ENCODE measurements at regions not wholly inside any gene's neighbourhood (a gene's known extent, or its start where the extent isn't known, plus 50 kb on each side); places are given as distances from the start of the nearest gene placed in this dataset.
"Not testable (repeated sequence)": the region's sequence is repeated elsewhere in the genome, so short reads cannot be mapped to it uniquely, and the experiment has no call there.

- DNase-seq = no peak
Observed at GRCh38 chr4:27668001-27668400, 807.4 kb downstream of the STIM2 start.

- DNase-seq = no peak
Observed at GRCh38 chr4:27678027-27678426, 817.4 kb downstream of the STIM2 start.

- peak; percentile 33 for DNase-seq
Observed at GRCh38 chr4:27684610-27685011, 824.0 kb downstream of the STIM2 start.

GRCh38 chr4:27685091-27685490, 824.5 kb downstream of the STIM2 start:
- no peak for DNase-seq

- DNase-seq = no peak
Observed at GRCh38 chr4:27685947-27686346, 825.3 kb downstream of the STIM2 start.

GRCh38 chr4:27692158-27692557, 831.5 kb downstream of the STIM2 start:
- peak; percentile 23 for DNase-seq

- DNase-seq = no peak
Observed at GRCh38 chr4:27692868-27693634, 832.4 kb downstream of the STIM2 start.

- DNase-seq = not testable (repeated sequence)
Observed at GRCh38 chr4:27696257-27696656, 835.6 kb downstream of the STIM2 start.

GRCh38 chr4:27701606-27702005, 841.0 kb downstream of the STIM2 start:
- no peak for DNase-seq

GRCh38 chr4:27702730-27703431, 842.2 kb downstream of the STIM2 start:
- DNase-seq = no peak

- DNase-seq = no peak
Observed at GRCh38 chr4:27703771-27704170, 843.1 kb downstream of the STIM2 start.

GRCh38 chr4:27711041-27711440, 850.4 kb downstream of the STIM2 start:
- DNase-seq = no peak

- no peak for DNase-seq
Observed at GRCh38 chr4:27714073-27714472, 853.4 kb downstream of the STIM2 start.

- no peak for DNase-seq
Observed at GRCh38 chr4:27716693-27717430, 856.2 kb downstream of the STIM2 start.

GRCh38 chr4:27717431-27717755, 856.8 kb downstream of the STIM2 start:
- DNase-seq = no peak

- no peak for DNase-seq
Observed at GRCh38 chr4:27720010-27720766, 859.5 kb downstream of the STIM2 start.

- DNase-seq = no peak
Observed at GRCh38 chr4:27721193-27721592, 860.6 kb downstream of the STIM2 start.

- DNase-seq = no peak
Observed at GRCh38 chr4:27728892-27729291, 868.3 kb downstream of the STIM2 start.

GRCh38 chr4:27742816-27743215, 882.2 kb downstream of the STIM2 start:
- no peak for DNase-seq

GRCh38 chr4:27759611-27760575, 899.3 kb downstream of the STIM2 start:
- DNase-seq = no peak

- DNase-seq = no peak
Observed at GRCh38 chr4:27763830-27764525, 903.3 kb downstream of the STIM2 start.
